ENCODE measurements at regions not wholly inside any gene's neighbourhood (a gene's known extent, or its start where the extent isn't known, plus 50 kb on each side); places are given as distances from the start of the nearest gene placed in this dataset.

DNA sequence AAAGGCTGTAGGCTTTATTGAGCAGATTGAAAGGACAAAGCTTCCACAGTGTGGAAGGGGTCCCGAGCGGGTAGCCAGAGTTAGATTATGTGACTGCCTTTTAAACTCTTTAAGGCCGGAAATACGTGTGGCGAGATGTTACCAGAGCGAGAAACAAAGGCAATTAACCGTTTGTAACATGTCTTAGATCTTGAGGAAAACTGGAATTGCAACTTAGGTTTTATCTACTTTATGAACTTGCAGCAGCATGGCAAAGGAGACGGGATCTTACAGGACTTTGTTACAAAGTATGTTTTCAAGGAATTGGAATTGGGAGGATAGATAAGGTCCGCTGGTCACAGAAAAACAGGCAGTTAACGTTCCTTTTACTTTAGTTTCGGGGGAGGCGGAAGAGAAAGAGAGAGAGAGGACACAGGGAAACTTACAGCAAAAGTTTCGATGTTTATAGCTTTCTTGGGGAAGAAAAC, 594.7 kb upstream of the ADGRB3 start:
- TF ChIP-seq, protein P1, sequence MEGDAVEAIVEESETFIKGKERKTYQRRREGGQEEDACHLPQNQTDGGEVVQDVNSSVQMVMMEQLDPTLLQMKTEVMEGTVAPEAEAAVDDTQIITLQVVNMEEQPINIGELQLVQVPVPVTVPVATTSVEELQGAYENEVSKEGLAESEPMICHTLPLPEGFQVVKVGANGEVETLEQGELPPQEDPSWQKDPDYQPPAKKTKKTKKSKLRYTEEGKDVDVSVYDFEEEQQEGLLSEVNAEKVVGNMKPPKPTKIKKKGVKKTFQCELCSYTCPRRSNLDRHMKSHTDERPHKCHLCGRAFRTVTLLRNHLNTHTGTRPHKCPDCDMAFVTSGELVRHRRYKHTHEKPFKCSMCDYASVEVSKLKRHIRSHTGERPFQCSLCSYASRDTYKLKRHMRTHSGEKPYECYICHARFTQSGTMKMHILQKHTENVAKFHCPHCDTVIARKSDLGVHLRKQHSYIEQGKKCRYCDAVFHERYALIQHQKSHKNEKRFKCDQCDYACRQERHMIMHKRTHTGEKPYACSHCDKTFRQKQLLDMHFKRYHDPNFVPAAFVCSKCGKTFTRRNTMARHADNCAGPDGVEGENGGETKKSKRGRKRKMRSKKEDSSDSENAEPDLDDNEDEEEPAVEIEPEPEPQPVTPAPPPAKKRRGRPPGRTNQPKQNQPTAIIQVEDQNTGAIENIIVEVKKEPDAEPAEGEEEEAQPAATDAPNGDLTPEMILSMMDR (IDR thresholded peaks at IDR 0.05; ENCODE audit: low read depth, low read length) = no peak
- no peak for TF ChIP-seq EZH2phosphoT487 (IDR thresholded peaks at IDR 0.05; ENCODE audit: low read depth)
